ENCODE measurements at regions not wholly inside any gene's neighbourhood (a gene's known extent, or its start where the extent isn't known, plus 50 kb on each side); places are given as distances from the start of the nearest gene placed in this dataset.

DNA sequence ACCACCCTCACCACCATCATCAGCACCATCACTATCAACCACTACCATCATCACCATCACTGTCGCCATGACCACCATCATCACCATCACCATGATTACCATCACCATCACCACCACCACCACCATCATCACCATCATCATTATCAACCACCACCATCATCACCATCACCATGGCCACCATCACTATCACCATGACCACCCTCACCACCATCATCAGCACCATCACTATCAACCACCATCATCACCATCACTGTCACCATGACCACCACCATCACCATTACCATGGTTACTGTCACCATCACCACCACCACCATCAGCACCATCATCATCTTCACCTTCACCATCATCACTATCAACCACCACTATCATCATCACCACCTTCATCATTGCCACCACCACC lies 183.4 kb downstream of the SHANK2 start:
- TF ChIP-seq TCF7L2 (IDR thresholded peaks at IDR 0.05; ENCODE audit: low read depth, low read length) = no peak
- Histone ChIP-seq H3K4me1 (ENCODE audit: control insufficient read depth, insufficient read depth, low read length) (no peaks in the 10 kb centered on the region), H3K36me3 (ENCODE audit: control insufficient read depth, insufficient read depth, low read length) (no peaks in the 10 kb centered on the region), H3K4me3 (ENCODE audit: low read depth in 2 of 2, low read length in 2 of 2) (no peak overlapping the region), H3K27me3 (ENCODE audit: control insufficient read depth, insufficient read depth, low read length) (no peaks in the 10 kb centered on the region), H3K9me3 (ENCODE audit: control insufficient read depth, insufficient read depth, low read depth, low read length) (no peaks in the 10 kb centered on the region), H3K27ac (ENCODE audit: low read length) (no peak overlapping the region)
- in situ Hi-C loops (cut with HindIII; ENCODE audit: low pct_unique_long_range_greater_than_20kb, low sequenced_read_pairs) = no loop called here
- no peak for ATAC-seq
- intact Hi-C loops (cut with micrococcal nuclease; ENCODE audit: unreplicated experiment) = no loop called here
- BruUV-seq (replicated peaks) = no TSS peak
- ChIA-PET POLR2A (no interaction called here), CTCF (no interaction called here)
- DNase-seq (ENCODE audit: low read depth, low spot score) = no peak

DNA sequence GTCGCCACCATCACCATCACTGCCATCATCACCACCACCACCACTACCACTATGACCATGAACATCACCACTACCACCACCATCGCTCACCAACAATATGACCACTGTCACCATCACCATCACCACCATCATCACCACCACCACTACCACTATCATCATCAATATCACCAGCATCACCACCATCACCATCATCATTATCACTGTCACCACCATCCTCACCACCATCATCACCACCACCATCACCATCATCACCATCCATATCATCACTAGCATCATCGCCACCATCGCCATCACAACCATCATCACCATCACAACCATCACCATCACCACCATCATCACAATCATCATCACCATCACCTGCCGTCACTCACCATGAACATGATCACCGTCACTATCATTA lies 184.6 kb downstream of the SHANK2 start:
- H3K27me3 ChIP-seq (ENCODE audit: control insufficient read depth, insufficient read depth, low read length) = no peaks in the 10 kb centered on the region
- no peak for DNase-seq (ENCODE audit: low read depth, low spot score)
- H3K4me1 ChIP-seq (ENCODE audit: control insufficient read depth, insufficient read depth, low read length) = no peaks in the 10 kb centered on the region
- in situ Hi-C loops (cut with HindIII; ENCODE audit: low pct_unique_long_range_greater_than_20kb, low sequenced_read_pairs) (no loop called here), intact Hi-C loops (cut with micrococcal nuclease; ENCODE audit: unreplicated experiment) (no loop called here)
- TF ChIP-seq, protein P1, sequence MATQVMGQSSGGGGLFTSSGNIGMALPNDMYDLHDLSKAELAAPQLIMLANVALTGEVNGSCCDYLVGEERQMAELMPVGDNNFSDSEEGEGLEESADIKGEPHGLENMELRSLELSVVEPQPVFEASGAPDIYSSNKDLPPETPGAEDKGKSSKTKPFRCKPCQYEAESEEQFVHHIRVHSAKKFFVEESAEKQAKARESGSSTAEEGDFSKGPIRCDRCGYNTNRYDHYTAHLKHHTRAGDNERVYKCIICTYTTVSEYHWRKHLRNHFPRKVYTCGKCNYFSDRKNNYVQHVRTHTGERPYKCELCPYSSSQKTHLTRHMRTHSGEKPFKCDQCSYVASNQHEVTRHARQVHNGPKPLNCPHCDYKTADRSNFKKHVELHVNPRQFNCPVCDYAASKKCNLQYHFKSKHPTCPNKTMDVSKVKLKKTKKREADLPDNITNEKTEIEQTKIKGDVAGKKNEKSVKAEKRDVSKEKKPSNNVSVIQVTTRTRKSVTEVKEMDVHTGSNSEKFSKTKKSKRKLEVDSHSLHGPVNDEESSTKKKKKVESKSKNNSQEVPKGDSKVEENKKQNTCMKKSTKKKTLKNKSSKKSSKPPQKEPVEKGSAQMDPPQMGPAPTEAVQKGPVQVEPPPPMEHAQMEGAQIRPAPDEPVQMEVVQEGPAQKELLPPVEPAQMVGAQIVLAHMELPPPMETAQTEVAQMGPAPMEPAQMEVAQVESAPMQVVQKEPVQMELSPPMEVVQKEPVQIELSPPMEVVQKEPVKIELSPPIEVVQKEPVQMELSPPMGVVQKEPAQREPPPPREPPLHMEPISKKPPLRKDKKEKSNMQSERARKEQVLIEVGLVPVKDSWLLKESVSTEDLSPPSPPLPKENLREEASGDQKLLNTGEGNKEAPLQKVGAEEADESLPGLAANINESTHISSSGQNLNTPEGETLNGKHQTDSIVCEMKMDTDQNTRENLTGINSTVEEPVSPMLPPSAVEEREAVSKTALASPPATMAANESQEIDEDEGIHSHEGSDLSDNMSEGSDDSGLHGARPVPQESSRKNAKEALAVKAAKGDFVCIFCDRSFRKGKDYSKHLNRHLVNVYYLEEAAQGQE (IDR thresholded peaks at IDR 0.05; ENCODE audit: insufficient read depth in 1 of 2, low read depth in 2 of 2, low read length in 1 of 2) = no peak
- TF ChIP-seq, protein P2, sequence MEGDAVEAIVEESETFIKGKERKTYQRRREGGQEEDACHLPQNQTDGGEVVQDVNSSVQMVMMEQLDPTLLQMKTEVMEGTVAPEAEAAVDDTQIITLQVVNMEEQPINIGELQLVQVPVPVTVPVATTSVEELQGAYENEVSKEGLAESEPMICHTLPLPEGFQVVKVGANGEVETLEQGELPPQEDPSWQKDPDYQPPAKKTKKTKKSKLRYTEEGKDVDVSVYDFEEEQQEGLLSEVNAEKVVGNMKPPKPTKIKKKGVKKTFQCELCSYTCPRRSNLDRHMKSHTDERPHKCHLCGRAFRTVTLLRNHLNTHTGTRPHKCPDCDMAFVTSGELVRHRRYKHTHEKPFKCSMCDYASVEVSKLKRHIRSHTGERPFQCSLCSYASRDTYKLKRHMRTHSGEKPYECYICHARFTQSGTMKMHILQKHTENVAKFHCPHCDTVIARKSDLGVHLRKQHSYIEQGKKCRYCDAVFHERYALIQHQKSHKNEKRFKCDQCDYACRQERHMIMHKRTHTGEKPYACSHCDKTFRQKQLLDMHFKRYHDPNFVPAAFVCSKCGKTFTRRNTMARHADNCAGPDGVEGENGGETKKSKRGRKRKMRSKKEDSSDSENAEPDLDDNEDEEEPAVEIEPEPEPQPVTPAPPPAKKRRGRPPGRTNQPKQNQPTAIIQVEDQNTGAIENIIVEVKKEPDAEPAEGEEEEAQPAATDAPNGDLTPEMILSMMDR (IDR thresholded peaks at IDR 0.05) = no peak
- TF ChIP-seq TCF7L2 (IDR thresholded peaks at IDR 0.05; ENCODE audit: low read depth, low read length) (no peak), POLR2AphosphoS5 (IDR thresholded peaks at IDR 0.05; ENCODE audit: low read depth, low read length) (no peak), SIN3A (IDR thresholded peaks at IDR 0.05; ENCODE audit: borderline replicate concordance, insufficient read depth, low read depth, low read length) (no peak)
- ATAC-seq = no peak
- BruUV-seq (replicated peaks) = no TSS peak
- H3K4me3 ChIP-seq (ENCODE audit: low read depth in 2 of 2, low read length in 2 of 2) = no peak overlapping the region
- H3K27ac ChIP-seq (ENCODE audit: low read length) = no peak overlapping the region
- H3K36me3 ChIP-seq (ENCODE audit: control insufficient read depth, insufficient read depth, low read length) = no peaks in the 10 kb centered on the region
- ChIA-PET POLR2A (no interaction called here), CTCF (no interaction called here)
- H3K9me3 ChIP-seq (ENCODE audit: control insufficient read depth, insufficient read depth, low read depth, low read length) = no peaks in the 10 kb centered on the region

DNA sequence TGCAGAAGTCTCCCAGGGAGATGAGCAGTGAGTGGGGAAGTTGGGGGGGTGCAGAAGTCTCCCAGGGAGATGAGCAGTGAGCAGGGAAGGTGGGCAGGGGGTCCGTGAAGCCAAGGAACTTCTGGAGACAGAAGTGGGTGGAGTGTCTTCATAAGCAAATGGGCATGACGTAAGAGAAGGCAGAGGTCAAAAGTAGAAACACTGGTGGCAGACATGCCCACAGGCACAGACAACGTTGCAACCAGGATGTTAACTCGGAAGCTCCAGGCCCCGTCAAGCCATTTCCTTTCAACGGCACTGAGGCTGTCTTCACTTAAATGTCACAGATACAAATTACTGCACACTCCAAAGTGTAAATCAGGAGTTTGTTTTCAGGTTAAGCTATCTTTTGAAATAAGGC lies 186.1 kb downstream of the SHANK2 start:
- DNase-seq (ENCODE audit: low read depth, low spot score) (no peak), ATAC-seq (no peak)
- POLR2A ChIA-PET = no interaction called here
- intact Hi-C loops (cut with micrococcal nuclease; ENCODE audit: unreplicated experiment) (no loop called here), in situ Hi-C loops (cut with HindIII; ENCODE audit: low pct_unique_long_range_greater_than_20kb, low sequenced_read_pairs) (no loop called here)
- TF ChIP-seq, protein P1 (IDR thresholded peaks at IDR 0.05; ENCODE audit: insufficient read depth in 1 of 2, low read depth in 2 of 2, low read length in 1 of 2) = no peak
- TF ChIP-seq TCF7L2 (IDR thresholded peaks at IDR 0.05; ENCODE audit: low read depth, low read length) = no peak
- TF ChIP-seq SIN3A (IDR thresholded peaks at IDR 0.05; ENCODE audit: borderline replicate concordance, insufficient read depth, low read depth, low read length) = no peak
- TF ChIP-seq, protein P2 (IDR thresholded peaks at IDR 0.05) = no peak
- TF ChIP-seq POLR2AphosphoS5 (IDR thresholded peaks at IDR 0.05; ENCODE audit: low read depth, low read length) = no peak
- H3K4me1 ChIP-seq (ENCODE audit: control insufficient read depth, insufficient read depth, low read length) = no peaks in the 10 kb centered on the region
- H3K9me3 ChIP-seq (ENCODE audit: control insufficient read depth, insufficient read depth, low read depth, low read length) = no peaks in the 10 kb centered on the region
- CTCF ChIA-PET = no interaction called here
- no peak overlapping the region for H3K27ac ChIP-seq (ENCODE audit: low read length)
- no peaks in the 10 kb centered on the region for H3K36me3 ChIP-seq (ENCODE audit: control insufficient read depth, insufficient read depth, low read length)
- H3K4me3 ChIP-seq (ENCODE audit: low read depth in 2 of 2, low read length in 2 of 2) = no peak overlapping the region
- BruUV-seq (replicated peaks) = no TSS peak
- H3K27me3 ChIP-seq (ENCODE audit: control insufficient read depth, insufficient read depth, low read length) = no peaks in the 10 kb centered on the region
